Osteocyte (in vitro differentiated cells): ENCODE measurements at regions not wholly inside any gene's neighbourhood (a gene's known extent, or its start where the extent isn't known, plus 50 kb on each side); places are given as distances from the start of the nearest gene placed in this dataset.

Experiments used
- DNase-seq: peaks from one replicate; pipeline ENCODE4 v3.0.0; 2021; ENCODE audit warnings: mixed read lengths; ENCODE audit not compliant: unreplicated experiment; ENCODE audit errors: extremely low spot score
- H3K27ac Mint-ChIP-seq: one replicate; pipeline ENCODE4 v1.8.0; 2021; ENCODE audit warnings: mild to moderate bottlenecking, mixed read lengths; ENCODE audit not compliant: unreplicated experiment
- H3K27me3 Mint-ChIP-seq: one replicate; pipeline ENCODE4 v1.8.0; 2021; ENCODE audit warnings: mixed read lengths; ENCODE audit not compliant: unreplicated experiment
- H3K36me3 Mint-ChIP-seq: one replicate; pipeline ENCODE4 v1.8.0; 2021; ENCODE audit warnings: mixed read lengths; ENCODE audit not compliant: unreplicated experiment
- H3K4me1 Mint-ChIP-seq: one replicate; pipeline ENCODE4 v1.8.0; 2021; ENCODE audit warnings: mixed read lengths; ENCODE audit not compliant: unreplicated experiment
- H3K4me3 Mint-ChIP-seq: one replicate; pipeline ENCODE4 v1.8.0; 2021; ENCODE audit warnings: mild to moderate bottlenecking, moderate library complexity, mixed read lengths; ENCODE audit not compliant: unreplicated experiment
- H3K9me3 Mint-ChIP-seq: one replicate; pipeline ENCODE4 v1.8.0; 2021; ENCODE audit warnings: mixed read lengths; ENCODE audit not compliant: unreplicated experiment
- CTCF ChIP-seq: fragments of 200-600 bp; sonication (generic); IDR thresholded peaks from 2 replicates; pipeline ENCODE4 v1.5.0; 2021; ENCODE audit warnings: antibody characterized with exemption, mild to moderate bottlenecking, moderate library complexity

DNA sequence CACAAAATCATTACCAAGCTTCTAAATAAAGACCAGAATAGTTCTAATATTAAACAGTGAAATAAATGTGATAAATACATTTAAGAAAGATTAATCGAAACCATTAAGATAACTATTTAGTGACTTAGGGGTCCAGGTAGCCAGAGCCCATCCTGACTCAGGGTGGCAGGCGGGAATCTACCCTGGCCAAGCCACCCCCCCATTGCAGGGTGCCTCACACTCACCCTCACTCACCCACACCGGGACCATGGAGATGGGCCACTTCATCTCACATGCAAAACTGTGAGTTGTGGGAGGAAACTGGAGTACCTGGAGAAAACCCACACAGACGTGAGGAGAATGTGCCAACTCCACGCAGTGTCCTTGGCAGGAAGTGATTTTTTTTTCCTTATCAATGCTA lies 237.6 kb upstream of the HAND2 start:
- Mint-ChIP-seq H3K9me3 (peaks cover 6% of the 10 kb centered on the region), H3K4me3 (no peak overlapping the region), H3K36me3 (no peaks in the 10 kb centered on the region), H3K27ac (no peak overlapping the region), H3K27me3 (no peaks in the 10 kb centered on the region), H3K4me1 (no peaks in the 10 kb centered on the region)
- TF ChIP-seq CTCF, result no peak
- DNase-seq, result no peak

GRCh38 chr4:173766171-173766600 lies 236.2 kb upstream of the HAND2 start:
- no peak for DNase-seq
- no peaks in the 10 kb centered on the region for H3K27me3 Mint-ChIP-seq
- H3K9me3 Mint-ChIP-seq, result peaks cover 6% of the 10 kb centered on the region
- no peak overlapping the region for H3K4me3 Mint-ChIP-seq
- H3K27ac Mint-ChIP-seq, result no peak overlapping the region
- no peak for TF ChIP-seq CTCF
- H3K36me3 Mint-ChIP-seq, result no peaks in the 10 kb centered on the region
- H3K4me1 Mint-ChIP-seq, result no peaks in the 10 kb centered on the region

GRCh38 chr4:173765751-173766150 lies 235.7 kb upstream of the HAND2 start:
- Mint-ChIP-seq H3K9me3 (peaks cover 6% of the 10 kb centered on the region), H3K36me3 (no peaks in the 10 kb centered on the region)

DNA sequence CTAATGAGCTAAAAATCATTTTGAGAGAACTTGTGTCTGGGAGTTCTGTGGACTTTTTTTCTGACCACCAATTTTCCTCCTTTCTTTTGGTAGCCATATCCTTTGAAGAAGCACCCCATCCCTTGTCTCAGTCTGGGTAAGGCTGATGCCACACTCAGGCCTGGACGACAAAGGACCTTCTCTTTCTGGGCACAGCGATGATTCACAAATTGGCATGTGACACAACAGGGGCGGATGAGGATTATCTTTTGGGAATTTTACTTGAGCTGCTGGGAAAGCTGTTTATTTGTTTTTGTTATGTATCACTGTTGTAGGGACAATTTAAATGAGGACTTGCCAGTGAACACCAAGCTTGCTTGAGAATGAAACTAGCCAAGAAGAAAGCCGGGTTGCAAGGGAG lies 233.4 kb upstream of the HAND2 start:
- Mint-ChIP-seq H3K27ac (no peak overlapping the region), H3K9me3 (no peaks in the 10 kb centered on the region)

More at GRCh38 chr4:173765751-173766150, 235.7 kb upstream of the HAND2 start:
- Mint-ChIP-seq H3K27me3 (no peaks in the 10 kb centered on the region), H3K4me3 (no peak overlapping the region), H3K4me1 (no peaks in the 10 kb centered on the region), H3K27ac (no peak overlapping the region)
- no peak for TF ChIP-seq CTCF
- no peak for DNase-seq

GRCh38 chr4:173761938-173762337 lies 231.9 kb upstream of the HAND2 start:
- Mint-ChIP-seq H3K4me3 (no peak overlapping the region), H3K27me3 (no peaks in the 10 kb centered on the region)

More for the DNA sequence above, 233.4 kb upstream of the HAND2 start:
- H3K4me3 Mint-ChIP-seq, result no peak overlapping the region
- DNase-seq, result no peak
- TF ChIP-seq CTCF, result no peak
- no peaks in the 10 kb centered on the region for H3K27me3 Mint-ChIP-seq
- no peaks in the 10 kb centered on the region for H3K4me1 Mint-ChIP-seq
- no peaks in the 10 kb centered on the region for H3K36me3 Mint-ChIP-seq

More at GRCh38 chr4:173761938-173762337, 231.9 kb upstream of the HAND2 start:
- Mint-ChIP-seq H3K4me1 (no peaks in the 10 kb centered on the region), H3K9me3 (no peaks in the 10 kb centered on the region), H3K36me3 (no peaks in the 10 kb centered on the region), H3K27ac (no peak overlapping the region)
- no peak for TF ChIP-seq CTCF
- no peak for DNase-seq
